GM19328 (cell line): ENCODE measurements at regions not wholly inside any gene's neighbourhood (a gene's known extent, or its start where the extent isn't known, plus 50 kb on each side); places are given as distances from the start of the nearest gene placed in this dataset.

ENCODE experiments used
- ATAC-seq: cut with Tn5 transposase; IDR thresholded peaks from one replicate; pipeline ENCODE4 v1.9.1; 2021; ENCODE audit warnings: mild to moderate bottlenecking, moderate library complexity; ENCODE audit not compliant: unreplicated experiment

DNA sequence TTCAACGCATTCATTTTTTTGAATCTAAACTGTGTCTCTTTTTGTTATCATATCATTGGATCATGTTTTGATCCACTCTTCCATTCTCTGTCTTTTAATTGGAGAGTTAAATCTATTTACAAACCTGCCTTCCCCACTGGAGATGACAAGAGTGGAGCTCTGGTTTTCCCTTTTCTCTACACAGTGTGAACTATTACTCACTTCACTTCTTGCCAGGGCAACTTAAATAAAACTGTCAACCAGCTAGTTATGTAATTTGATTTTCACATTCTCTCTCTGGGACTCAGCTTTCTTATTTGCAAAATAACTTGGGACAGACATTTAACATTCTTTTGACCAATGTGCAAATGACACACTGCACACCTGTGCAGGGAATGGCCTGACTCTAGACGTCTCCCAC, 230.8 kb upstream of the CST7 start:
- no peak for ATAC-seq

DNA sequence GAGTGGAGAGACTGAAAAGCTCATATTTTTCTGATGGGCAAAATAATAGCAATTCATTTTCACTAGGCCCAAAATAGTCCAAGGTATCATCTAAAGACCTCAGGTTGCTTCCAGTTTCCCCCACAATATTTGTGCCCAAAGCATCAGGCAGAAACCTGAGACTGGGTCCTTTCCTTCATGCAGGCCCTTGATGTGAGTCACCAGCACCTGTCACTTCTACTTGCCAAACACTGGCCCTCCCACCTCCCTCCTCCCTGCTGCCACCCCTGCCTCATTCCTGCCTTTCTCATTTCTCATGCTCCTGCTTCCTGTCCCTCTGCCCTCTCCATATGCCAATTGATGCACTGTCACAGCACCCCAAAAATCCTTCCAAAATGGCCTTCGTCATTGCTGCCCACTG, 230.4 kb upstream of the CST7 start:
- no peak for ATAC-seq

DNA sequence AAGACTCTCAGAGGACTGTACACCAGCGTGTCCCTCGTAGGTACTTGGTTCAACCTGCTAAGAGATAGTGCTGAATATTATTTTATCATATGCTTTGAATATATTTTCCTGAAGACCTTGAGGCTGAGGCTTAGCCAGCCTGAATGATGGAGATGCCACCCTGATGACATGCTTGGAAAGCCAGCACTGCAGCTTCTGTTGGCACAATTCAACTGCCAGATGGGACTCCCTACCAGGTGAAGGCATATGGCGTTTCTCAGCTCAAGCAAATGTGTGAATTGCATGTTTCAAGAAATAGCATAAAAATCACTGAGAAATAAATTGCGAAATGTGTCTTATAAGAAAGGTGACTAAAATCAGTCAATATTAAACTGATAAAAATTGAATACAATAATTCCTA, 228.1 kb upstream of the CST7 start:
- no peak for ATAC-seq

DNA sequence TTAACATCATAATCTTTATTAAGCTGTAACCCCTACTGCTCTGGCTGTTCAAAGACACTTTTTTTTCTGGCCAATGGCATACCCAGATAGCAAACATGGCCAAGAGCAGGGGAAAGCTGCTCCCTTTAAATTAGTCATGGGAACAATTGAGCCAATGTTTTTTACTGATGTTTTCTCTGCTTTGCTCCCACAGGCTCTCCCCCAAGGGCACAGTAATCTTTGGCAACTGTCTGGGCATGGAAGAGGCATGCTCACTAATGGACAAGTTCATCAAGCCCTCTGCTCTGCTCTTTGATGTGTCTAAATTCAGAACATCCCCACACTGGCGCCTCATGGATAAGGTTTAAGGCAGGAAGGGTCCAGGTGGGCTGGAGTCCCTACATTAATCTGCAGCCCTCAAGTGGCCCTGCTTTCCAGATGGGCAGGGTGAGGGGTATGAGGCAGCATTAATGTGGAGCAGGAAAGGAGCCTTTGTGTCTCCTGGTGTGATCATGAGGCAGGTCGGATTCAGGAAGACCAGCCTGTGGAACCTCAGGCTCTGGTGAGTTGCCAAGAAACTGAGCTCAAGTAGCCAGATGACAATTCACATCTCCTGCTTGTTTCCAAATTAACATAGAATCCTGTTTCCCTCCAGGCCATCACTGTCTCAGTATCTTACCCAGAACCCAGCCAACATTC, 227.0 kb upstream of the CST7 start:
- no peak for ATAC-seq

DNA sequence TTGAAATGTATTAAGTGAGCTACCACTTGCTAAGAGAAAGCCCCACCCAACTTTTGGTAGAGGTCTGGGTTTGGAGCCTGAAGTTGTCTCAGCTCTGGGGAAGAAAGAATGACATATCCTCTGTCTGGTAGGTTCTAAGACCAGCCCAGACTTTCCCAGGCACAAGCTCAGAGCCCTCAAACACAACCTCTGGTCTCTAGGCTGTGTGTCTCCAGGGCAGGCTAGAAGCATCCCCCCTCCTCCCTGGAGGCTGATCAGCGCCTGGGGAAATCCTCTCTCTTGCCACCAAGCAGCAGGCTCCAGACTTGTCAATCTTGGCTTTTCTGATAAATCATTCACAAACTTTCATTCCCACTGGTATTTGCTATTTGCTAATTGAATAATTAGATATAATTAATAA, 226.5 kb upstream of the CST7 start:
- no peak for ATAC-seq

DNA sequence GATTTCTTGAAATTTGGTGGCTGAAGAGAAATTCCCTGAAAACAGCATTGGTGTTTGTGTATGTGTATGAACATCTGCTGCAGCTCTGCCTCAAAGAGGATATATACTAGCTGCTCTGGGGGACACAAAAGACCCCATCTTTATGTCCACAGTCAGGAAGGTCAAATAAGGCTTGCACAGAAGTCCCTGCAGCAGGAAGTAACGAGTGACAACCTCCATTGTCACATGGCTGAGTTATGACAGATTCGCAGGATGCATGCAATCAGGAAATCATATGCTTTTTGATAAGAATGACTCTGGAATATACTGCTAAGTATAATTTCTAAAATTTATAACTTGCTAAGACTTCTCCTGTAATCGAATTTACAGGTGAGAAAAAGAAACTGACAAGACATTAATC, 225.9 kb upstream of the CST7 start:
- no peak for ATAC-seq

DNA sequence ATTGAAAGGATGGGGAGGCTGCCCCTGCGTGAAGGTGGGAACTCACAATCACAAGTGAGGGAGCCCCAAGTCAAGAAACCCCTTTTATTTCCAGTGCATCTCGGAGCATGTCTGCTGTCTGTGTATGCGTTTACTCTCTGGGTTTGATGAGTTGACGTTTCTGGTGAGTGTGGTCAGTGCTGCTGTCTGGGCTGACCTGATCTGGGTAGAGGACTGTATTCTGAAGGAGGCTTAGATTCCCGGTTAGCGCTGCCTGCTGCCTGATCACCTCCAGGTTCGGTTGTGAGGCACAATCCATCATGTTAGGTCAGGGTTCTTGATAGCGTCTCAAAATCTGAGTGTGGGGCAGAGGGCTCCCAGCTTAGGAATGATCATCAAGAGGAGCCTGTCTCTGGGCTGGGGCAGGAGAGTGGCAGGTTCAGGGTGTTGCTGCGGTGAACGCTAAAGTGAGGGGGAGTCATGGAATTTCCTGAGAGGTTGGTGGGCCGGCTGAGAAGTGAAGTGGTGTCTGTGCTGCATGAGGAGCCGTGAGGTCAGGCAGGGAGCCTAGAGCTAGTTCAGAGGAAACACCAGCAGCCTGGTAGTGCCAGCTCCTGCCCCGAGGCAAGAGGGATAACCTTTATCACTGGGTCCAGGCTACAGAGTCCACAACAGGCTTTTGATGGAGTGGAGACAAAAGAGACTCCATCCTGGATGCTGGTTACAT, 225.3 kb upstream of the CST7 start:
- no peak for ATAC-seq

DNA sequence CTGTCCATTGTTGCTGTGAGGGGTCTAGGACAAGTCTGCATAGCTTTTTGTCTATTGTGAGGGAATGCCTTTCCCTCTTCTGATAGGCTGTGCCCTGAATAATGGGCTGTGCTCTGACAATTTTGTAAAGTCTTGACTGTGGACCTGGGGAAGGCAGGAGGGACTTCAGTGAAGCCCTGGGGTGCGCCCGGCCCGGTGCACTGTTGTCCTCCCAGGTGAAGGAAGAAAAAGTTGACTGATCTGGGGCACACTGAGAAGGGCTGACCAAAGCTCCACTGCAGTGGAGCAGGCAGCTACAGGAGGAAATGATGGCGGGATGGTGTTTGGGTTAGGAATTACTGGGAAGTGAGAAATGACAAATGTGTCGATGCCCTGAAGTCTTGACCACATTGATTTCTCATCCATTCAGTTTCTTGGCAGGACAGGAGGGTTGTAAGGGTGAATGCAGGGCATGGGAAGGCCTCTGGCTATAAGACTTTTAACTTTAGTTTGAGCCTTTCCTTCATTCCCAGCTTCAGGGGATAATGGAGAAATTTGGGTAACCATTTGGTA, 224.0 kb upstream of the CST7 start:
- ATAC-seq = no peak

DNA sequence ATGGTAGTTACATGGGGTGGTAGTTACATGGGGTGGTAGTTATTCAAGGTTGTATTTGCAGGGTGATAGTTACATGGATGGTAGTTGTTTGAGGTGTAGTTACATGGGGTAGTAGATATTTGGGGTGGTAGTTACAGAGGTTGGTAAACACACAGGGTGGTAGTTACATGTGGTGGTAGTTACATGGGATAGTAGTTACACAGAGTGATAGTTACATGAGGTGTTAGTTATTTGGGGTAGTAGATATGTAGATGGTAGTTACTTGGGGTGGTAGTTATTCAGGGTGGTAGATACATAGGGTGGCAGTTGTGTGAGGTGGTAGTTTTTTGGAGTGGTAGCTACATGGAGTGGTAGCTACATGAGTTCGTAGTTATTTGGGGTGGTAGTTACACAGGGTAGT, 221.3 kb upstream of the CST7 start:
- ATAC-seq = no peak

DNA sequence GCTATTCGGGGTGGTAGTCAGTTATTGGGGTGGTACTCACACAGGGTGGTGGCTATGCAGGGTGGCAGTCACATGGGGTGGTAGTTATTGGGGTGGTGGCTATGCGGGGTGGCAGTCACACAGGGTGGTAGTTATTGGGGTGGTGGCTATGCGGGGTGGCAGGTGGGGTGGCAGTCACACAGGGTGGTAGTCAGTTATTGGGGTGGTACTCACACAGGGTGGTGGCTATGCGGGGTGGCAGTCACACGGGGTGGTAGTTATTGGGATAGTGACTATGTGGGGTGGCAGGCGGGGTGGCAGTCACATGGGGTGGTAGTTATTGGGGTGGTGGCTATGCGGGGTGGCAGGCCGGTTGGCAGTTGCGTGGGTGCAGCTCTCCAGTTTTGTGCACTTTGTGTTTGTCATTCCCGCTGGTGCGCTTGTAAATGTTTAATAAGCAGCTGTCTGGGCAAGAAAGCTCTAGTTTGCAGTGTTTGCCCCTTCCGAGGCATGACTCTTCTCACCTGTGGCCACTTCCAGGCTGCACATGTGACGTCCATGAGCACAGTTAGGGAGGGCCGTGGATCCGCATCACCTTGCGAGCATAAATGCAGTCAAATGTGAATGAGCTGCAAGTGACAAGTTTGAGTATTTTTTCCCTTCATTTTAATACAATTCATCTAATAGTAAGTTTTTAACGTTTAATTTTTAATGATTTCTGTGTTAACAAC, 219.0 kb upstream of the CST7 start:
- no peak for ATAC-seq

DNA sequence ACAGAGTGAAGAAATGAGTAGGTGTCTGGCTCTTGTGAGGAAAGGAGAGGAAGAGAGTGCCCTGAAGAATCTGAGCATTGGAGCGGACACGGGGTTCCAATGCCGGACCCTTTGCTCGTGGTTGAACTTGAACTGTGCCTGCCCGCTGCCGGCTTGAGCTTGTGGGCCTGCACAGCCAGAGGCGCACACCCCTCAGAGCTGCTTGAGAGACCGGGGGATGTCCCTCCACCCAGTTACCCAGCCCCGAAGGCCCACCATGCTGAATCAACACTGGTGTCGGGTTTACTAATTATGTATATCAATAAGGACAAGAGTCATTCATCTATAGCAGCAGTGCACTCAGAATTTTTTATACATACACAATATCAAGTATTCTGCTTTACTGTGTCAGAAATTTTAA, 218.3 kb upstream of the CST7 start:
- ATAC-seq = no peak

DNA sequence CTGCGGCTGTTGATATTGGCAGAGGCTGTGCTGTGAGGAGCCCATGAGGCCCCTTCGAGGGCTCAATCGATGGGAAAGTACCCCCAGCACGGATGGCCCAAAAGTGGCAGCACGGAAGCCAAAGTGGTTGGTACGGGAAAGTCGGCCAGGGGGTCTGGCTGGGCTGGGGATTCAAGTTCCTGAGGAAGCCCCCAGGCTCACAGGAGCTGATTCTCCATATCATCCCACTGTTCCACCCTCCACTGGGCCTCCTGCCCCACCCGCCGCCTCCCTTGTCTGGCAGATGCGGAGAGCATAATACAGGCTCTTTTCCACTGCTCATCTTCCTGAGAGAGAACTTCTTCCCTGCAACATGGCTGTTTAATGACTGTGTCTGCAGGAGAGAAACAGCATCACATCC, 217.8 kb upstream of the CST7 start:
- no peak for ATAC-seq

DNA sequence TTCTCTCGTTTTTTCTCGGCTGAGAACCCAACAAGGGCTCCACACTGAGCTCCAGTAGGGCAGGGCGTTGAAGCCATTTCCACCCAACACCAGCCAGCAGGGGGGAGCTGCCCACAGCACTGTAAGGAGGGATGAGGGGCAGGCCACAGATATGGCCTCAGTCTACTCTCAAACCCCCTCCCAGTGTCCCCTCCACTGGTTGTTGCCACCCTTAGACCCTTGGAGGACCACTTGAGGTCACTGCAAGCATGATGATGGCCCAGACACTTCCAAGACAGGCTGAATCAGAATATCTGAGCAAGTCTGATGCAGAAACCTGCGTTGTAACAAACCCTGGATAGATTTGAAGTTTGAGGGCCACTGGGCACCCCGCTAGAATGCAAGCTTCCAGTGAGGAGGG, 217.0 kb upstream of the CST7 start:
- no peak for ATAC-seq

DNA sequence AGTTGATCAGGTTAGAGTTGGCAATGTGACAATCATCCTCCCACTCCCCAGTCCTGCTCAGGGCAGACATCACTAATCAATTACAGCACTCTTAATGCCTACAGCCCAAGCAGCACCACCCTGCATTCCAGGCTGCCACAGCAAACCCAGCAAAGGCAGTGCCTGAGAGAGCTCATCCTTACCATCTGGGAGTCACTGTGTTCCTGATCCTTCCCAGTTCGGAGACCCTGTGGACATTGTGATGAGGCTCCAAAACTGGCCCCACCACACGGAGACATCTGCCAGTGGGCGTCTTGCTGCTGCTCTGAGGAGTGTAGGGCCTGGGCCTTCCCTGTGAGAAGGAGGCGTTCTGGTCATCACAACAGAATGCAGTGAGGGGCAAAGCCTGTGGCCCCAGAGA, 216.5 kb upstream of the CST7 start:
- ATAC-seq = no peak

DNA sequence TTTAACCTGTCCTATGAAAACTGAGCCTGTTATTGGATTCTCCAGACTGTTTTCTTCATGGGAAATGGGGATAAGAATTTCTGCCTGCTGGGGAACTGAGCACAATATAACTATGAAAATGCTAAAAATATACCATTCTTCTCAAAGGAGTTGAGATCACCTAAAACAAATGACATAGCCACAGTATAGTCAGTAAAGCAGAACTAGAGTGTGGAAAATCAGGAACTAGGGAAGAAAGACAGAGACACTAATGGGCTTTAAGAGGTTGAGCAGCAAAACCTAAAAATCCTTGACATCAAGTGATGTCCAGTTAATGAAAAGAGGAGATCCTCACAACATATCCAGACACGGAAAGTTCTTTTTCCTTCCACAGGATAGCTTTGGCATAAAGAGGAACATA, 215.7 kb upstream of the CST7 start:
- ATAC-seq = no peak

DNA sequence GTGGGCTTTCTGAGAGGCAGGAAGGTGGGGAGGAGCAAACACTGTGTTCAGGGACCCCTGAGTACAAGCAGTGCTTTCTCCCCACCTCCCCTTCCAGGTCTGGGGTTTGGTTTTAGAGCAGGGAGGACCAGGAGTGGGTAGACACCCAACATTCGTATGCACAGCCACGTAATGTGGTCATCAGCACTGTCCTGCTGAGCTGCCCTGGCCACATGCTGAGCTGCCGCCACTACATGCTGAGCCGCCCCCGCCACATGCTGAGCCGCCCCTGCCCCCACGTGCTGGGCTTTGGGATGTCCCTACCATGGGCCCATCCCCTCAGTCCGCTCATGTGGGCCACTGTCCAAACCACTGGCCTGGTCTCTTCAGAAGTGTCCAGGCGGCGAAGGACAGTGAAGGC, 214.9 kb upstream of the CST7 start:
- ATAC-seq = no peak

DNA sequence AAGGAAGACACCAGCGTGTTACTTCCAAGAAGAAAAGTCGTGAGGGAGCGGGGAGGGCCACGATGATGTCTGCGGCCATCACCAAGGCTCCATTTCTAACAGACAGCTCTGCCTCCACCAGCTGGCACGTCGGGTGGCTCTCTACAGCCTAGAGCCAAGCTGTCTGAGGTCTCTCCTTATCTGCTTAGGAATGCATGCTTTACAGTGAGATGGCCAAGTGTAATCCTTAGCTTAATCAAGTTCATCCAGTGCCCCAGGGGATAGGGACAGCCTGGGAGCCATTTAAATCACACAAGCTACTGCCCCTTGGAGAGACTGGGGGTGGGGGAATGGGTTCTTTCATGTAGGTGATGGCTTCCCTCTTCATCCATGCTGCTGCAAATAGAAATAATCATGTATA, 213.8 kb upstream of the CST7 start:
- no peak for ATAC-seq

DNA sequence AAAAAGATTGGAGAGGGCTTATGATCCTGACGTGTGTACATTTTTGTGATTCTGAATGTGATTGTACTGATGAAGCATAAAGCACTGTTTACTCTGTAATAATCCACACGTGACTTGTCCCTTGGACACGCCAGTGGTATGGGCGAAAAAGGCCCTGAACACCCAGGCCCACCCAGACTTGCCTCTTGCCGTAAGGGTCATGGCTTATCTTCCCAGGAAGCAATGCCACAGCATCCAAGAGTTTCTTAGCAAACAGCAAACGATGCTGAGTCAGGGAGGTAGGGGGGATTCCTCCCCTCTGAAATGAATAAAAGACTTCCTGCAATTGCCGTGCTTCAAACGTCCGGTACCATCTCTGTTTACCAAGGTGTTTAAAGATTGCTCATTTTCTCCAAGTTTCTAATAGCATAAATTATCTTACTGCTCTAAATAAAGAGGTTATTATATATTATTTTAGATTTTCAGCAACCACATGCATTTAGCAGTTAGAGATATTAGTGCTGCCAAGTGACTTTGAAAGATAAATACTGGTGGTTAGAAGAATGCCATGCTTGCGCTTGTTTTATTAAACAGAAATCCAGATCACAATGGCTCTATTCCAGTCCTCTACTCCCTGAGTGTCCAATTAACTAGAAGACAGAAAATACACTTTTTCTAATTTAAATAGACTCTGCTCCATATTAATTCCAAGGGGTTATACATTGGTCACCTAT, 212.8 kb upstream of the CST7 start:
- ATAC-seq = no peak

DNA sequence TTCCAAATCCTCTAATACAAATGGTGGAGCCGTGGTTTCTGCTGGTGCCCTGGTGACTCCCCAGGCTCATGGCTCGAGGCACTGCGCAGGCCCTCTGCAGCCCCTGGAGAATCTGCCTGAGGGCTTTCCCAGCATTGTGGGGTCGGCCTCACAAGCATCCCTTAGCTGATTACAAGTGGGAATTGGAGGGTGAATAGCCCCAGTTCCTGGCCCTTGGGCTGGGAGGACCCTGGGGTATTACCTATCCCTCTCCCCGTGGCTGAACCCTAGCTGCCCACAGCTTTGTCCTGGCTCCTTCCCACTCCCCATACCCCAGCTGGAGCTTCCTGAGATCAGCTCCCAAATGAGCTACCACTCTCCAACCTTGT, 212.2 kb upstream of the CST7 start:
- ATAC-seq = no peak

DNA sequence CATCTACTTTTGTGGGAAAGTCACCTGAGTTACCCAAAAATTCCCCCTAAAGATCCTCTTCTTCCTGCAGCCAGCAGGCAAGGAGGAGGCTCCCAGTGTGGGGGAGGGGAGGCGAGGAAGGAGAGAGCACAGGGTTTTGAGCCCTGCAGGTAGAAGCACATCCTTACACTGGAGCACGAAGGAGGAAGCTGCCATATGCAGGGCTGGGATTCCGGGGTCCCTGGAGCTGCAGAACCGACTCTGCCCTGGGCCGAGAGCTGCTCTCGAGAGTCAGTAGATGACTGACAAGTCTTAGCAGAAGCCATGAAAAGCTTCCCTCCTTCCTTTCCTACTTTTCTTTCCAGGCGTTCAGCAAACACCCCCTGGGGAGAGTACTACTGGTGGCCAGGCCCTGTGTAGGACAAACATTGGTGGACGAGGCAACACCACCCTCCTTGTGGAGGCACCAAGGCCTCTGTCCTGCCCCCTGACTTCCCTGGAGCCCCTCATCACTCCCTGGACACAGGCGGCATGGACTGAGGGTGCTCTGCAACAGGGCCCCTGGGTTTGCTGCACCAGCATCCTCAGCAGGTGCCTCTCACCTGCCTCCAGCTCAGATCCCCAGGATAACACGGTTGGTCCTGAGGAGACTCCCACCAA, 211.7 kb upstream of the CST7 start:
- ATAC-seq = no peak
